HG02623 (cell line): ENCODE measurements at regions not wholly inside any gene's neighbourhood (a gene's known extent, or its start where the extent isn't known, plus 50 kb on each side); places are given as distances from the start of the nearest gene placed in this dataset.

ENCODE experiments used
- ATAC-seq: cut with Tn5 transposase; IDR thresholded peaks from one replicate; pipeline ENCODE4 v1.9.1; 2021; ENCODE audit warnings: moderate library complexity; ENCODE audit not compliant: unreplicated experiment

DNA sequence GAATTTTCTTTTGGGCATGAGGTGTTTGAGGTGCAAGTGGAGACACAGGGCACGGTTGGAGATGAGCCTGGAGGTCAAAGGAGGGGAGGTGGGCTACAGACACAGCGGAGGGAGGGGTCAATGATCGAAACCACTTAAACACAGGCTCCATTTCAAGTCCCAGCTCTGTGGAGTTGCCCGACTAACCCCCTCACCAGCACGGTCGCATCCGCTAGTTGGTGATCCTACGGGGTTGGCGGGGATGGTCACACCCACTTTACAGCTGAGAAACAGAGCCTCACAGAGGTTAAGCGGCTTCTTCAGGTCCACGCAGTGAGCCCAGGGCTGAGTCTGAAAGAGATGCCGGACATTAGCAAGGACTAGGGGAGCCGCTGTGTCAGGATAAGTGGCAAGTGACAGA, 60.1 kb upstream of the RUNX3 start:
- ATAC-seq = no peak

DNA sequence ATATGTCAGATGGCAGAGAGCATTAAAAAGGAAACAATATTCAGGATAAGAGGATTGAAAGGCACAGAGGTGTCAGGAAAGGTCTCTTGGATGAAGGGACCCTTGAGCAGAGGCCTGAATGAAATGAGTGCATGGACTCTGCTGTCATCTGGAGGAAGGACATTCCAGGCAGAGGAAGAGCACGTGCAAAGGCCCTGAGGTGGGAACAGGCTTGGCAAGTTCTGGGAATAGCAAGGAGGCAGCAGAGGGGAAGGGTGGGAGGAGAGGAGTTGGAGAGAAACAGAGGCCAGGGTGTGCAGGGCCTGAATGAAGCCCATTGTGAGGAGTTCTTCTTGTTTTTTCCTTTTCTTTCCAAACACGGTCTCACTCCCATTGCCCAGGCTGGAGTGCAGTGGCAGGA, 59.0 kb upstream of the RUNX3 start:
- ATAC-seq = no peak

DNA sequence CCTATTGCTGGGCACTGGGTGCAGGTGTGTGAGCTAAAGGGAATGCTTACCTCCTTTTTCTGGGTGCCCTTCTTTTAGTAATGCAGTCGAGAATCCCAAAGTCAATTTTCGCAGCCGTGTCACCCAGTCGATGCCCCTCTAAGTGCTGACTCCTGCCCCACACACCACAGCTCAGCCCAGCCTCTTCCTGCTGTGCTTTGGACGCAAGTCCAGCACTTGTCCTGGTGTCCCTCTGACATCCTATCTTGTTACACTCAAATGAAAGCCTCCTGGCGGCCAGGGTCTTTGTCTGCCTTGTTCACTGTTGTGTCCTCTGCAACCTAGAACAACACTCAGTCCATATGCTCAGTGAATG, 58.5 kb upstream of the RUNX3 start:
- no peak for ATAC-seq

DNA sequence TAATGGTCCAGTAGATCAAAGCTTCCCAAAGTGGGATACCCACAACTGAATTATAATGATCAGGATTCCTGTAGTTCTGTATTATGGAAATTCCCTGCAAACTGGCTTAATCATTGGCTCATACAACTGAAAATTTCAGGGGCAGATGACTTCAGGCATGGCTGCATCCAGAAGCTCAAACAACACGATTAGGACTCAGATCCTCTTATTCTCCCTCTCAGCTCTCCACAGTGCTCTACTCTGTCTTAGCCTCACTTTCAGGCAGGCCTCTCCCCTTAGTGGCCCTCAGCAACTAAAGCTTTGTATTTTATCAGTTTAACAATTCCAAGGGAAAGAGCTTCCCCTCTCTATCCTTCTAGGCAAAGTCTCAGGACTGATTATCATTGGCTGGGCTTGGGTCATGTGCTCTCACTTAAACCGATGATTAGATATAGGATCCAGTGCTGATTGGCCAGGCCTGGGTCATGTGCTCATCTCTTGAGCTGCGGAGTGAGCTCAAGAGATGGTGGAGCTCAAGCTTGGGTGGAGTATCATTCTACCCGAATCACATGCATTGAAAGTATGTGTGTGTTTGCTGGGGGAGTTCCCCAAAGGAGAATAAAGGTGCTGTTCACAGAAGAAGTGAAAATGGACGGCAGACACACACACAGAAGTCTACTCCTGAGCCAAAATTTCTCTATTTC, 57.9 kb upstream of the RUNX3 start:
- no peak for ATAC-seq

DNA sequence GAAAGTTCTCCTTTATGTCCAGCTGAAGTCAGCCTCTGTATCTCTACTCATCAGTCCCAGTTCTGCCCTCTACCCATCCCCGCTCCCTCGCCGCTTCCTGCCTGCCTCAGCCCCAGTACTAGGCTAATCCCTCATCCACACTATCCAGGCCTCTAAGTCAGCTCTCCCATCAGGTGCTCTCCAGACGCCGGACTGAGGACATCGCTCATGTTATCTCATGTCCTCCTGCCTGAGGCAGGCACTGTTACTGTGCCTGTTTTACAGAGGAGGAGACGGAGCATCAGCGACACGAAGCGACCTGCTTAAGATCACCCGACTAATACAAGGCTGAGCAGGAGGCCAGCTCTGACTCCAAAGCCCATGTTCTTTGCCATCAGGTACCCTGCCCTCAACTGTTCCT, 57.3 kb upstream of the RUNX3 start:
- ATAC-seq = no peak

DNA sequence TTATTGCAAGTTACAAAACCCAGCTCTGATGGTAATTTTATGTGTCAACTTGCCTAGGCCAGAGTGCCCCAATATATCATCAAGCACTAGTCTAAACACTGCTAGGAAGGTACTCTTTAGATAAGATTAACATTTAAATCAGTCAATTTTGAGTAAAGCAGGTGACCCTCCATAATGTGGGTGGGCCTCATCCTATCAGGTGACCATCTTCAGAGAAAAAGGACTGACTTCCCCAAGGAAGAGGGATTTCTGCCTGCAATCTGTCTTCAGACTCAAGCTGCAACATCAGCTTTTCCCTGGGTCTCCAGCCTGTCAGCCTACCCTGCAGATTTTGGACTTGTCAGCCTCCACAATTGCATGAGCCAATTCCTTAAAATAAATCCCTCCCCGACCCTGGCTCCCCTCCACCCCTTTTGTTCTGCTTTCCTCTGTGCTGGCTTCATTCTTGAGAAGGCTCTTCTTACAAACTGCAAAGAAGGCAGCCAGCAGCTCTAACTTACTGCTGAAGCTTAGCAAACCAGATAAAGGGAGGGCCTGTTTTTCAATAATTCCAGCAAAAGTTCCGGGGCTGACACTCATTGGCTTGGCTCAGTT, 56.4 kb upstream of the RUNX3 start:
- ATAC-seq = no peak

DNA sequence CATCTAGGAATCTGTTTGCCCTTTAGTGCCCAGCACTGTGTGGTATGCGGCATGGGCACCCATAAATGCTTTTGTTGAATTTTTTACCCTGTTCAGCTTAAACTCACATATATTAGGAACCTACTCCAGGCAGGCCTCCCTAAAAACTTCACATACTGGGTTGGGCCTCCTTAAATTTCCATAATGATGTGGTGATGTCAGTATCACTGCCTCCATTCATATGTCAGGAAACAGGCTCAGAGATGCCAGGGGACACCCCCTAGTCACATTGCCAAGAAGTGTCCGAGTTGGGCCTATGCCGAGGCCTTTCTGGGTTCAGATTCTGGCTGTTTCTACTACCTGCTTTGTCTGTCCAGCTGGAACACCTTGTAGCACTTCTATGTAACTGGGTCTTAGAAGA, 55.7 kb upstream of the RUNX3 start:
- ATAC-seq = no peak

DNA sequence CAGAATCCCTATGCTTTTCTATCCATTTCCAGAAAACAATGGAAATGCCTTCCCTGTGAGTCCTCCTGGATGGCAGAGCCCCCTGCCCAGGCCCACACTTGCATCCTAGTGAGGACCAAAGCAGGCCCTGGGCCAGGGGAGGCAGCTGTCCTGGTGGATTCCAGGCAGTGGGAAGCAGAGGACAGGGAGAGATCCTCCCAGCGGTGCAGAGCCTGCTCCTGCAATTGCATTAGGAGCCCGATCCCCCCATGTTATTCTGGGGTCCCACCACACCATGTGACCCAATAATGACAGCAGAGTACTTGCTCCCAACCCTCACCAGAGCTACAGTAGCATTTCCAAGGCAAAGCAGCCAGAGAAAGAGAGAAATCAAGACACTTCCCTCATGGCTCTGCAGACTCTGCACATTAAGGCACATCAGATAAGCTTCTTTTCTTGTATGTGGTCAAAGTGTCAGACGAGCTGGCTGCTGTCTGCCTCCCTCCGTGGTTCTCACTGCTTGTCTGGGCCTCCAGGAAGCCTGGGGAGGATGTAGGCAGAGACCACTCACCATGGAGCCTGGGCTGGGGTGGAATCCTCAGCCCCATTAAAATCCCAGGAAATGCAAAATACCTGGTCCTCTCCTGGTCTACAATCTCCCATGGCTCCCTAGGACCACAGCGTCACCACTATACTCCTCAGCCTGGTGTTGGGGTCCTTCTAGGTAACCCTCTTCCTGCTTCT, 54.9 kb upstream of the RUNX3 start:
- no peak for ATAC-seq

DNA sequence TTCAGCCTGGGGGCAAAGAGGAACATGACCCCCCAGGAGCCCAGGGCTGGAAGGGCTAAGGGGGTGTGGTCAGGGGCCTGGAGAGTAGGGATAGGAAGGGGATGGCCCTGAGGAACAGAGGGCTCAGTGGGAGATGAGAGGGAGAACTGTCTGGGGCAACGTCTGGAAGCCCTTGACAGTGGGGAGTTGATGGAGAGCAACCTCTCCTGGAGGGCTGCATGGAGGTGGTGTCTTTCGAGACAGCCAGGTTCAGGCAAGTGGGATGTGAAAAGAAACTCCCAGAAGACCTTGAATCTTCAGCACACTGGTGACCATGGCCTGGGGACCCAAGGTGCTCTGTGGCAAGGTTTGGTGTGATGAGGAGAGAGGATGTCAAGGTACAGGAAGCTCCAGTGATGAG, 54.2 kb upstream of the RUNX3 start:
- no peak for ATAC-seq

DNA sequence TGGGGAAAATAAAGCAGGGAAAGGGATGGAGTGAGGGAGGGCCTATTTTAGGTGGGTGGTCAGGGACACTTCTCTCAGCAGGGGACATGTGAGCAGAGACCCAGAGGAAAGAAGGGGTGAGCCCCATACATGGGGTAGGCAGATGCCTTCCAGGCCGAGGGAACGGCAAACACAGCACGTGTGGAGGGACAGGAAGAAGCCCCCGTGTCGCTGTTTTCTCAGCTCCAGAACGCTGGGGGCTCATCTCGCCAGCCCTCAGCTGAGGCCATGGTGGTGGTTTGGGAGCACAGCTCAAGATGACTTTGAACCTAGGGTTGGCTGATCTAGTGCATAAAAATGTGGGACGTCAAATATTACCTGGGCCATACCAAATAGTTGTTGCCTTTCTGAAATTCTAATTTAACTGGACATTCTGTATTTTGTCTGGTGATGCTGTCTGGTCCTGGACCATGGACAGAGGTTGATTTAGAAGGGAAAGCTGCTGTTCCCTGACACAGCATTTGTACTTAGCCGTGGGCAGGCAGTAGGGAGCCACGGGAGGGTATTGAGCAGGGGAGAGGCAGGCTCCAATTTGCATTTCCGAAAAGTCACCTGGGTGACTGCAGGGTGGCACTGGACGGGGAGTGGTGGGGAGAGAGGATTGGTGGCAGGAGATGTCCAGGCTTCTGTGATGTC, 53.1 kb upstream of the RUNX3 start:
- ATAC-seq = no peak

DNA sequence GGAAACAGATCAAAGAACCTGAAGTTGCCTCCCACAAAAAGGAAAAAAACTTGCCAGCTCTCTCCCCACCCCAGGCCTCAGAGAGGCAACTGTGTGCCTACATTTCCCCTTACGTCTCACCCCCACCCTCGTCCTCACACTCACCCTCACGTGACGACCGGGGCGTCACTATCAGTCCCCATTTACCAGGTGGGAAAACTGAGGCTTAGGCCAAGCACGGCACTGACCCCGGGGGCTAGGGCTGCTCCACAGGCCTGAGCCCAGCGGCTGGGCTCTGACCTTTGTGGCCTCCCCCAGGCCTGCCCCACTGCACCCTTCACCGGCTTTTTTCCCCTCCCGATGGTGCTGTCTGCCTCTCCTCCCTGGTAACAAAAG, 51.5 kb upstream of the RUNX3 start:
- no peak for ATAC-seq

DNA sequence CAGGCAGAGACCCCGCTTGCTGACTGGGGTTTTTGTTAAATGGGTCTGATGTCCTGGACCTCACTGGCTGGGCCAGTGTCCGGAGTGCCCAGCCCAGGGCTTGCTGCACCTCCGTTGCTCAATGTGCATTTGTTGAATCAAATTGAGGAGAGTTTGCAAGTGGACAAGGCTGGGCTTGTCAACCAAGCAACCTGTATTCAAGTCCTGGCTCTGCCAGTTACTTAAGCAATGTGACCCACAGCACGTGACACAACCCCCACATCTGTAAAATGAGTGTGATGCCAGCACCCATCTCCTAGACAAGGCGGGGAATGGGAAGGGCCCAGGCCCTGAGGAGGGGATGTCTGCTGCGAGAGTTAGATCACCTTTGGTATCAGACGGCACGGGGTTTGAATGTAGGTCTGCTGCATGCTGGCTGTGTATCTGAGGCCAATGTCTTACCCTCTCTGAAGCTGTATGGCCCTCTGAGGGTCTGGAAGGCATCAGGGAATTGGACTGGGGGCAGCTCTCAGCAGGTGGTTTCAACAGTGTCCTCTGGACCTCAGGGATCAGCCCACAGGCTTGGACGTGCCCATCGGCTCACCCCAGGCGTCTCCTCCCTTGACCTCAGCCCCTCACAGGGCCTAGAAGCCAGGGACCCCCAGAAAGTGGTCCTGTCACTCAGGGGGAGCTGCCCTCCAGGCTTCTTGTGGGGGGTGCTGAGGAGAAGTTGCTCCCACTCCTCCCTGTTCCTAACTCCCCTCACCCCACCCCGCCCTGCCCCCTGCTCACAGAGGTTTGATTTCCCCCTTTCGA, 51.0 kb upstream of the RUNX3 start:
- ATAC-seq = no peak
